HG02938 (cell line): ENCODE measurements at regions not wholly inside any gene's neighbourhood (a gene's known extent, or its start where the extent isn't known, plus 50 kb on each side); places are given as distances from the start of the nearest gene placed in this dataset.
"Not testable (repeated sequence)": the region's sequence is repeated elsewhere in the genome, so short reads cannot be mapped to it uniquely, and the experiment has no call there.

ENCODE experiments used
- ATAC-seq: cut with Tn5 transposase; IDR thresholded peaks from one replicate; pipeline ENCODE4 v1.9.1; 2021; ENCODE audit warnings: mild to moderate bottlenecking, moderate library complexity; ENCODE audit not compliant: unreplicated experiment

- not testable (repeated sequence) for ATAC-seq
These were observed 283.4 kb upstream of the NBPF12 start for GRCh38 chr1:146654763-146655162.

- not testable (repeated sequence) for ATAC-seq
These were observed 292.0 kb upstream of the NBPF12 start for GRCh38 chr1:146645978-146646604.

GRCh38 chr1:146641534-146641933, 296.6 kb upstream of the NBPF12 start:
- ATAC-seq: not testable (repeated sequence)

GRCh38 chr1:146640671-146641070, 297.5 kb upstream of the NBPF12 start:
- ATAC-seq: not testable (repeated sequence)

GRCh38 chr1:146630302-146630701, 307.8 kb upstream of the NBPF12 start:
- not testable (repeated sequence) for ATAC-seq

GRCh38 chr1:146618582-146618981, 319.5 kb upstream of the NBPF12 start:
- not testable (repeated sequence) for ATAC-seq

- ATAC-seq: not testable (repeated sequence)
These were observed 333.4 kb upstream of the NBPF12 start for GRCh38 chr1:146604681-146605080.

- not testable (repeated sequence) for ATAC-seq
These were observed 337.3 kb upstream of the NBPF12 start for GRCh38 chr1:146600720-146601307.

- not testable (repeated sequence) for ATAC-seq
These were observed 338.2 kb upstream of the NBPF12 start for GRCh38 chr1:146599906-146600305.

- ATAC-seq: not testable (repeated sequence)
These were observed 352.4 kb upstream of the NOTCH2NLA start for GRCh38 chr1:146581229-146581628.

- ATAC-seq: not testable (repeated sequence)
These were observed 338.7 kb upstream of the NOTCH2NLA start for GRCh38 chr1:146567541-146567940.

- not testable (repeated sequence) for ATAC-seq
These were observed 329.2 kb upstream of the NOTCH2NLA start for GRCh38 chr1:146558032-146558431.

GRCh38 chr1:146556405-146556804, 327.6 kb upstream of the NOTCH2NLA start:
- ATAC-seq: not testable (repeated sequence)

- not testable (repeated sequence) for ATAC-seq
These were observed 323.6 kb upstream of the NOTCH2NLA start for GRCh38 chr1:146552414-146552813.

- not testable (repeated sequence) for ATAC-seq
These were observed 319.9 kb upstream of the NOTCH2NLA start for GRCh38 chr1:146548684-146549083.

- not testable (repeated sequence) for ATAC-seq
These were observed 317.4 kb upstream of the NOTCH2NLA start for GRCh38 chr1:146546189-146546588.

GRCh38 chr1:146537775-146538373, 309.1 kb upstream of the NOTCH2NLA start:
- ATAC-seq: not testable (repeated sequence)

GRCh38 chr1:146536028-146536427, 307.2 kb upstream of the NOTCH2NLA start:
- ATAC-seq: not testable (repeated sequence)

GRCh38 chr1:146535575-146535974, 306.8 kb upstream of the NOTCH2NLA start:
- not testable (repeated sequence) for ATAC-seq

- ATAC-seq: not testable (repeated sequence)
These were observed 302.1 kb upstream of the NOTCH2NLA start for GRCh38 chr1:146530958-146531357.

GRCh38 chr1:146522812-146523211, 294.0 kb upstream of the NOTCH2NLA start:
- ATAC-seq: not testable (repeated sequence)

GRCh38 chr1:146522345-146522744, 293.5 kb upstream of the NOTCH2NLA start:
- ATAC-seq: not testable (repeated sequence)
